DND-41 (cell line): ENCODE measurements at regions not wholly inside any gene's neighbourhood (a gene's known extent, or its start where the extent isn't known, plus 50 kb on each side); places are given as distances from the start of the nearest gene placed in this dataset.

Experiments used
- ATAC-seq: fragments of 200-7000 bp; cut with Tn5 transposase; 3 replicates; pipeline ENCODE4 v1.9.1; 2021; ENCODE audit warnings: low read depth; ENCODE audit not compliant: insufficient read depth
- DNase-seq: peaks from one replicate; pipeline ENCODE4 v3.0.0-alpha.2; 2020
- H2AFZ ChIP-seq: 2 replicates; pipeline ENCODE4 v1.6.0; 2012; ENCODE audit warnings: low read depth, low read length
- H3K27ac ChIP-seq: 2 replicates; pipeline ENCODE4 v1.5.1; 2012; ENCODE audit warnings: low read length, inconsistent platforms
- H3K27me3 ChIP-seq: fragments of 200-600 bp; sonication (generic); 2 replicates; pipeline ENCODE4 v1.6.0; 2012; ENCODE audit warnings: low read length, mild to moderate bottlenecking, inconsistent platforms; ENCODE audit not compliant: insufficient read depth, poor library complexity
- H3K36me3 ChIP-seq: 2 replicates; pipeline ENCODE4 v1.5.1; 2012; ENCODE audit warnings: low read length, inconsistent platforms; ENCODE audit not compliant: insufficient read depth
- H3K4me1 ChIP-seq: 2 replicates; pipeline ENCODE4 v1.5.1; 2012; ENCODE audit warnings: mild to moderate bottlenecking, low read length; ENCODE audit not compliant: insufficient read depth
- H3K4me2 ChIP-seq: 2 replicates; pipeline ENCODE4 v1.6.0; 2012; ENCODE audit warnings: mild to moderate bottlenecking, moderate library complexity, low read length, inconsistent platforms; ENCODE audit not compliant: insufficient read depth
- H3K4me3 ChIP-seq, 2 experiments: fragments of 200-600 bp in 1 of 2; shearing (Covaris generic) in 1 of 2; 2 replicates each; pipeline ENCODE4 v1.5.1; 2012 to 2016; ENCODE audit warnings: inconsistent platforms in 2 of 2, low read length in 2 of 2, mild to moderate bottlenecking in 2 of 2, low read depth in 1 of 2, moderate library complexity in 1 of 2
- H3K79me2 ChIP-seq: 2 replicates; pipeline ENCODE4 v1.6.0; 2012; ENCODE audit warnings: low read length, inconsistent platforms; ENCODE audit not compliant: insufficient read depth
- H3K9ac ChIP-seq: 2 replicates; pipeline ENCODE4 v1.6.0; 2012; ENCODE audit warnings: low read depth, mild to moderate bottlenecking, inconsistent platforms, low read length, moderate library complexity
- H3K9me3 ChIP-seq: 2 replicates; pipeline ENCODE4 v1.5.1; 2012; ENCODE audit warnings: low read length, moderate library complexity, mild to moderate bottlenecking, inconsistent platforms; ENCODE audit not compliant: insufficient read depth, severe bottlenecking
- H4K20me1 ChIP-seq: 2 replicates; pipeline ENCODE4 v1.6.0; 2012; ENCODE audit warnings: low read length; ENCODE audit not compliant: insufficient read depth
- CTCF ChIP-seq: IDR thresholded peaks from 2 replicates; pipeline ENCODE4 v1.5.1; 2012; ENCODE audit warnings: borderline replicate concordance, low read length, moderate library complexity, mild to moderate bottlenecking; ENCODE audit not compliant: poor library complexity, severe bottlenecking; ENCODE audit errors: extremely low read depth
- EZH2 ChIP-seq: IDR thresholded peaks from 3 replicates; pipeline ENCODE4 v1.6.1; 2012; ENCODE audit warnings: borderline replicate concordance, low read depth, mild to moderate bottlenecking, moderate library complexity, low read length, inconsistent platforms; ENCODE audit not compliant: severe bottlenecking

DNA sequence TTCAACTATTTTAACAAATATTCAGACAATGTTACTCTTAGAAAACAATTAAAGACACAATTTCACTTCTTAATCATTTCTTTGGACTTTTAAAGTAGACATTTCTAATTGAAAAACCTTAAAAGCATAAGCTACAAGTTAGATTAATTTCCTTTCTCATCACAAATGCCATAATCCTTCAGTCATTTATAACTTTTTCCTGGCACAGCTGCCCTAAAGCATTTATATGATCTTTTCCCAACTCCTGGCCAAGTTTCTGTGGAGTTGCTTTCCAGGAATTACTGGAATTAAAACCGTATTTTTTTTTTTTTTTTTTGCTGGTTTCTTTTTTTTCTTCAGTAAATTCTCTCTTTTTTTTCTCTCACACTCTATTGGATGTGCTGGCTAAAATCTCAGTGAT, 615.9 kb downstream of the TBC1D4 start:
- TF ChIP-seq EZH2 (no peak), CTCF (no peak)
- H2AFZ ChIP-seq: no peak overlapping the region
- H3K4me1 ChIP-seq: no peaks in the 10 kb centered on the region

GRCh38 chr13:74865656-74866055, 616.3 kb downstream of the TBC1D4 start:
- DNase-seq (no peak), ATAC-seq (no peak)
- no peak overlapping the region for H3K27ac ChIP-seq
- no peak overlapping the region for H3K4me2 ChIP-seq
- no peaks in the 10 kb centered on the region for H3K79me2 ChIP-seq
- no peak overlapping the region for H3K4me3 ChIP-seq
- H4K20me1 ChIP-seq: no peaks in the 10 kb centered on the region
- H3K4me1 ChIP-seq: no peaks in the 10 kb centered on the region
- TF ChIP-seq CTCF (no peak), EZH2 (no peak)
- no peaks in the 10 kb centered on the region for H3K27me3 ChIP-seq
- H3K9ac ChIP-seq: no peak overlapping the region
- H3K9me3 ChIP-seq: no peaks in the 10 kb centered on the region
- no peak overlapping the region for H2AFZ ChIP-seq
- no peaks in the 10 kb centered on the region for H3K36me3 ChIP-seq

More for the DNA sequence above, 615.9 kb downstream of the TBC1D4 start:
- Histone ChIP-seq H4K20me1 (no peaks in the 10 kb centered on the region), H3K27ac (no peak overlapping the region), H3K4me3 (no peak overlapping the region), H3K27me3 (no peaks in the 10 kb centered on the region), H3K4me2 (no peak overlapping the region), H3K9ac (no peak overlapping the region), H3K36me3 (no peaks in the 10 kb centered on the region), H3K79me2 (no peaks in the 10 kb centered on the region), H3K9me3 (no peaks in the 10 kb centered on the region)
- no peak for DNase-seq
- ATAC-seq: no peak

DNA sequence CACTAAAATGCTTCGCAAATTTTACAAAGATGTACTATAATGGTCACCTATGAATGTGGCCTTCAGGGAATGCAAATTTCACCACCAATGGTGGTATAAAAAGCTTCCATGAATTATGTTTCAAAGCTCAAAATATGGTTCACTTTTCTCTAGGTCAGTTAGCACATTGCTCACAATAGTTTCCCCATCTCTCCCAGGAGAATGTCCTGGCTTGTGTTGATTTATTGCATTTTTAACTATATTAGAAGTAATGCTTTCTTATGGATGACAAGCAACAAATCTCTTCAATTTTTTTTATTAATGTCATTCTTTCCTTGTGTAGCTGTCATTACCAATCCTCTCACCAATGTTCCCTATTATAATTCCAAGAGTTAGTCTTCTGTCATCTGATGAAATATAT, 621.2 kb downstream of the TBC1D4 start:
- no peaks in the 10 kb centered on the region for H4K20me1 ChIP-seq
- no peak for TF ChIP-seq EZH2
- TF ChIP-seq CTCF: no peak
- H2AFZ ChIP-seq: no peak overlapping the region
- no peaks in the 10 kb centered on the region for H3K79me2 ChIP-seq
- H3K9ac ChIP-seq: no peak overlapping the region
- no peaks in the 10 kb centered on the region for H3K27me3 ChIP-seq
- DNase-seq: no peak
- H3K4me2 ChIP-seq: no peak overlapping the region
- no peak overlapping the region for H3K4me3 ChIP-seq
- H3K4me1 ChIP-seq: no peaks in the 10 kb centered on the region
- H3K9me3 ChIP-seq: no peaks in the 10 kb centered on the region
- no peak overlapping the region for H3K27ac ChIP-seq
- ATAC-seq: no peak
- no peaks in the 10 kb centered on the region for H3K36me3 ChIP-seq

DNA sequence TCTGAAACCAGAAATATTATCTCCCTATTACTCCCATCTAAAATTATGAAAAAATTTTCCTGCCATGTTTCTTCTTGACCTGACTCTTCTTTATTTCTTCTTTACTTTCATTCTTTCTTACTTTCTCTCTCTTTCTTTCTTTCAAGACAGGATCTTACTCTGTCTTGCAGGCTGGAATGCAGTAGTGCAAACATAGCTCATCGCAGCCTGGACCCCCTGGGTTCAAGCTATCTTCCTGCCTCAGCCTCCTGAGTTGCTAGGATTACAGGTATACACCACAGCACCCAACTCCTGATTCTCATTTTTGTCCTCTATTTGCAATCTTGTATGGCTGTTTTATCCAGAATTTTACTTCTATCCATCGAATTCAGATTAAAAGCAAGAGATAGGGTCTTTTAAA, 631.1 kb downstream of the TBC1D4 start:
- no peaks in the 10 kb centered on the region for H3K79me2 ChIP-seq

More for the DNA sequence above, 631.1 kb downstream of the TBC1D4 start:
- ATAC-seq (no peak), DNase-seq (no peak)
- Histone ChIP-seq H3K4me1 (no peaks in the 10 kb centered on the region), H2AFZ (no peak overlapping the region), H4K20me1 (no peaks in the 10 kb centered on the region), H3K4me3 (no peak overlapping the region), H3K27ac (no peak overlapping the region), H3K9ac (no peak overlapping the region), H3K27me3 (no peaks in the 10 kb centered on the region), H3K36me3 (no peaks in the 10 kb centered on the region), H3K9me3 (no peaks in the 10 kb centered on the region), H3K4me2 (no peak overlapping the region)
- TF ChIP-seq CTCF (no peak), EZH2 (no peak)
